GM12878 (cell line): ENCODE measurements at regions not wholly inside any gene's neighbourhood (a gene's known extent, or its start where the extent isn't known, plus 50 kb on each side); places are given as distances from the start of the nearest gene placed in this dataset.

Experiments used
- BHLHE40 ChIP-seq, 2 experiments: fragments of 450-650 bp in 1 of 2; IDR thresholded peaks; 2 replicates each; pipeline ENCODE4 v1.6.1; 2011 to 2017; ENCODE audit warnings: low read depth in 2 of 2, borderline replicate concordance in 1 of 2, improper control_type of control experiment in 1 of 2, low read length in 1 of 2, mild to moderate bottlenecking in 1 of 2
- CHD4 ChIP-seq: fragments of 200-600 bp; sonication (generic); IDR thresholded peaks from 2 replicates; pipeline ENCODE4 v1.6.1; 2016; ENCODE audit warnings: mild to moderate bottlenecking
- POLR2A ChIP-seq: IDR thresholded peaks from 2 replicates; pipeline ENCODE4 v1.6.1; 2011; ENCODE audit warnings: low read depth, mild to moderate bottlenecking, low read length
- YBX1 ChIP-seq: fragments of 450-650 bp; IDR thresholded peaks from 2 replicates; pipeline ENCODE4 v1.6.1; 2016; ENCODE audit warnings: antibody characterized with exemption
- TF ChIP-seq, protein P1 (sequence below): IDR thresholded peaks from 2 replicates; pipeline ENCODE4 v1.6.1; 2012; ENCODE audit warnings: mild to moderate bottlenecking, low read depth, low read length

- TF ChIP-seq, protein P1, sequence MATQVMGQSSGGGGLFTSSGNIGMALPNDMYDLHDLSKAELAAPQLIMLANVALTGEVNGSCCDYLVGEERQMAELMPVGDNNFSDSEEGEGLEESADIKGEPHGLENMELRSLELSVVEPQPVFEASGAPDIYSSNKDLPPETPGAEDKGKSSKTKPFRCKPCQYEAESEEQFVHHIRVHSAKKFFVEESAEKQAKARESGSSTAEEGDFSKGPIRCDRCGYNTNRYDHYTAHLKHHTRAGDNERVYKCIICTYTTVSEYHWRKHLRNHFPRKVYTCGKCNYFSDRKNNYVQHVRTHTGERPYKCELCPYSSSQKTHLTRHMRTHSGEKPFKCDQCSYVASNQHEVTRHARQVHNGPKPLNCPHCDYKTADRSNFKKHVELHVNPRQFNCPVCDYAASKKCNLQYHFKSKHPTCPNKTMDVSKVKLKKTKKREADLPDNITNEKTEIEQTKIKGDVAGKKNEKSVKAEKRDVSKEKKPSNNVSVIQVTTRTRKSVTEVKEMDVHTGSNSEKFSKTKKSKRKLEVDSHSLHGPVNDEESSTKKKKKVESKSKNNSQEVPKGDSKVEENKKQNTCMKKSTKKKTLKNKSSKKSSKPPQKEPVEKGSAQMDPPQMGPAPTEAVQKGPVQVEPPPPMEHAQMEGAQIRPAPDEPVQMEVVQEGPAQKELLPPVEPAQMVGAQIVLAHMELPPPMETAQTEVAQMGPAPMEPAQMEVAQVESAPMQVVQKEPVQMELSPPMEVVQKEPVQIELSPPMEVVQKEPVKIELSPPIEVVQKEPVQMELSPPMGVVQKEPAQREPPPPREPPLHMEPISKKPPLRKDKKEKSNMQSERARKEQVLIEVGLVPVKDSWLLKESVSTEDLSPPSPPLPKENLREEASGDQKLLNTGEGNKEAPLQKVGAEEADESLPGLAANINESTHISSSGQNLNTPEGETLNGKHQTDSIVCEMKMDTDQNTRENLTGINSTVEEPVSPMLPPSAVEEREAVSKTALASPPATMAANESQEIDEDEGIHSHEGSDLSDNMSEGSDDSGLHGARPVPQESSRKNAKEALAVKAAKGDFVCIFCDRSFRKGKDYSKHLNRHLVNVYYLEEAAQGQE = no peak
- TF ChIP-seq POLR2A (no peak), YBX1 (no peak), CHD4 (no peak), BHLHE40 (IDR thresholded peaks at IDR 0.05; ENCODE audit: borderline replicate concordance in 1 of 2, low read depth in 2 of 2, low read length in 1 of 2) (no peak)
These were observed 562.6 kb downstream of the ZEB2 start for GRCh38 chr2:143957321-143957720.
